ENCODE measurements at regions not wholly inside any gene's neighbourhood (a gene's known extent, or its start where the extent isn't known, plus 50 kb on each side); places are given as distances from the start of the nearest gene placed in this dataset.

DNA sequence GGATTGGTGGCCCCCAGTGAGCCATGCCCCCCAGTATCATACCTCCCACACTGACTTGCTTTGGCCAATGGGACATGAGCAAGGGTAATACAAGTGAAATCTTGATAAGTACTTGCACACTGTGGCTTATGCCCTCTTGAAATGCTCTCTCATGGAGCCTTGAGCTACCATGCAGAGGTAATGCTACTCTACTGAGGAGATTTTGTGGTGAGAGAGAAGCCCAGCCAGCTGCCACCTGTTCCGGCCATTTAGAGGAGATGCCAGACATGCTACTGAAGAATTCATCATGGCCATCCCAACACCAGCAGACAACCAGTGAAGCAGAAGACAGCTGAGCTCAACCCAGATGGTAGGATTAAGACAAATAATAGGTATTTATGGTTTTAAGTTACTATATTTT, 299.5 kb downstream of the MEF2C start:
- no peak overlapping the region for H3K9ac ChIP-seq (ENCODE audit: low read length)
- H3K9me3 ChIP-seq (ENCODE audit: control insufficient read depth in 1 of 2, insufficient read depth in 1 of 2, low read depth in 1 of 2, low read length in 2 of 2), result no peaks in the 10 kb centered on the region
- intact Hi-C loops (cut with micrococcal nuclease), result no loop called here
- H3K4me2 ChIP-seq (ENCODE audit: low read length), result no peak overlapping the region
- H3K79me2 ChIP-seq (ENCODE audit: insufficient read depth, low read length), result no peaks in the 10 kb centered on the region
- no peaks in the 10 kb centered on the region for H3K4me1 ChIP-seq (ENCODE audit: control insufficient read depth in 1 of 2, insufficient read depth in 2 of 2, low read length in 2 of 2)
- no peaks in the 10 kb centered on the region for H3K27me3 ChIP-seq (ENCODE audit: insufficient read depth, low read length)
- H4K20me1 ChIP-seq (ENCODE audit: insufficient read depth), result no peaks in the 10 kb centered on the region
- H3K4me3 ChIP-seq (replicated peaks in 1 of 2; ENCODE audit: low read depth in 1 of 2, low read length in 2 of 2), result no peak overlapping the region
- no peaks in the 10 kb centered on the region for H3K36me3 ChIP-seq (ENCODE audit: control insufficient read depth in 1 of 2, insufficient read depth in 2 of 2, low read length in 2 of 2)
- H3K27ac ChIP-seq (ENCODE audit: low read depth, low read length), result no peak overlapping the region
- no peak overlapping the region for H2AFZ ChIP-seq (ENCODE audit: low read depth, low read length, poor library complexity, severe bottlenecking)
- H3K9me2 ChIP-seq (ENCODE audit: insufficient read depth), result no peaks in the 10 kb centered on the region
- TF ChIP-seq POLR2AphosphoS5 (IDR thresholded peaks at IDR 0.05; ENCODE audit: low read depth, low read length), result no peak
- TF ChIP-seq, protein P1, sequence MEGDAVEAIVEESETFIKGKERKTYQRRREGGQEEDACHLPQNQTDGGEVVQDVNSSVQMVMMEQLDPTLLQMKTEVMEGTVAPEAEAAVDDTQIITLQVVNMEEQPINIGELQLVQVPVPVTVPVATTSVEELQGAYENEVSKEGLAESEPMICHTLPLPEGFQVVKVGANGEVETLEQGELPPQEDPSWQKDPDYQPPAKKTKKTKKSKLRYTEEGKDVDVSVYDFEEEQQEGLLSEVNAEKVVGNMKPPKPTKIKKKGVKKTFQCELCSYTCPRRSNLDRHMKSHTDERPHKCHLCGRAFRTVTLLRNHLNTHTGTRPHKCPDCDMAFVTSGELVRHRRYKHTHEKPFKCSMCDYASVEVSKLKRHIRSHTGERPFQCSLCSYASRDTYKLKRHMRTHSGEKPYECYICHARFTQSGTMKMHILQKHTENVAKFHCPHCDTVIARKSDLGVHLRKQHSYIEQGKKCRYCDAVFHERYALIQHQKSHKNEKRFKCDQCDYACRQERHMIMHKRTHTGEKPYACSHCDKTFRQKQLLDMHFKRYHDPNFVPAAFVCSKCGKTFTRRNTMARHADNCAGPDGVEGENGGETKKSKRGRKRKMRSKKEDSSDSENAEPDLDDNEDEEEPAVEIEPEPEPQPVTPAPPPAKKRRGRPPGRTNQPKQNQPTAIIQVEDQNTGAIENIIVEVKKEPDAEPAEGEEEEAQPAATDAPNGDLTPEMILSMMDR (IDR thresholded peaks at IDR 0.05 in 2 of 3, conservative IDR thresholded peaks at IDR 0.05 in 1 of 3; ENCODE audit: borderline replicate concordance in 1 of 3, insufficient read depth in 1 of 3, low read depth in 2 of 3, low read length in 2 of 3), result no peak
- TF ChIP-seq, protein P2, sequence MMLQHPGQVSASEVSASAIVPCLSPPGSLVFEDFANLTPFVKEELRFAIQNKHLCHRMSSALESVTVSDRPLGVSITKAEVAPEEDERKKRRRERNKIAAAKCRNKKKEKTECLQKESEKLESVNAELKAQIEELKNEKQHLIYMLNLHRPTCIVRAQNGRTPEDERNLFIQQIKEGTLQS (IDR thresholded peaks at IDR 0.05), result no peak
- POLR2A ChIA-PET, result no interaction called here
- RAD21 ChIA-PET (ENCODE audit: low non-redundant PET in 1 of 2, low total read pairs in 2 of 2, uncharacterized antibody in 2 of 2, unreplicated experiment in 2 of 2), result no interaction called here
- CTCF ChIA-PET, result no interaction called here
- no peak for DNase-seq (ENCODE audit: low read depth, low spot score)
- BruUV-seq (replicated peaks), result no TSS peak
- no peak for ATAC-seq

DNA sequence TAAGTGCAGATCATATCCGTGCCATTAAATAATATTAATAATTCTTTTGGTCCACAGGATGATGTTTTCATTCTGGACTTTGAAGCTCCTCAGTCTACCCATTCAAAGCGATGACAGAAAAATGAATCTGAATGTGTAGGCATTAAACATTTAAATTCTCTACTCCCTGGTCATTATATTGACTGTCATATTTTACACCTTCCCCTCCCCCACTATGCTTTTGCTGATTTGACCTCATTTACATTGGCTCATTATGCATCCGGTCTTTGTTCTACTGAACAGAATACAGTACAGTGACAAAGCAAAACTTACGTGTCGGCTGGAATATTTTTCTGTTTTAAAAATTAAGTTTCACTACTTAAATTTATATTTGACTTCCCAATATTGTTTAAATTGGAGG, 289.7 kb upstream of the TMEM161B start:
- no peaks in the 10 kb centered on the region for H3K4me1 ChIP-seq (ENCODE audit: control insufficient read depth in 1 of 2, insufficient read depth in 2 of 2, low read length in 2 of 2)
- H3K9ac ChIP-seq (ENCODE audit: low read length), result no peak overlapping the region
- intact Hi-C loops (cut with micrococcal nuclease), result no loop called here
- H3K27me3 ChIP-seq (ENCODE audit: insufficient read depth, low read length), result no peaks in the 10 kb centered on the region
- no peaks in the 10 kb centered on the region for H3K9me3 ChIP-seq (ENCODE audit: control insufficient read depth in 1 of 2, insufficient read depth in 1 of 2, low read depth in 1 of 2, low read length in 2 of 2)
- TF ChIP-seq RAD21 (IDR thresholded peaks at IDR 0.05; ENCODE audit: low read depth) (no peak), ZFX (IDR thresholded peaks at IDR 0.05) (no peak), YY1 (IDR thresholded peaks at IDR 0.05; ENCODE audit: extremely low read depth, insufficient replicate concordance, low read depth, low read length) (no peak), SP1 (IDR thresholded peaks at IDR 0.05; ENCODE audit: low read depth) (no peak), SRF (IDR thresholded peaks at IDR 0.05; ENCODE audit: low read depth) (no peak), CEBPB (IDR thresholded peaks at IDR 0.05; ENCODE audit: low read depth) (no peak), EGR1 (IDR thresholded peaks at IDR 0.05; ENCODE audit: low read depth) (no peak), POLR2A (IDR thresholded peaks at IDR 0.05; ENCODE audit: borderline replicate concordance, extremely low read depth, insufficient read depth, insufficient read length) (no peak), ELF1 (IDR thresholded peaks at IDR 0.05; ENCODE audit: borderline replicate concordance, low read depth) (no peak), EZH2phosphoT487 (IDR thresholded peaks at IDR 0.05; ENCODE audit: borderline replicate concordance) (no peak)
- TF ChIP-seq, protein P2 (IDR thresholded peaks at IDR 0.05), result no peak
- TF ChIP-seq, protein P3, sequence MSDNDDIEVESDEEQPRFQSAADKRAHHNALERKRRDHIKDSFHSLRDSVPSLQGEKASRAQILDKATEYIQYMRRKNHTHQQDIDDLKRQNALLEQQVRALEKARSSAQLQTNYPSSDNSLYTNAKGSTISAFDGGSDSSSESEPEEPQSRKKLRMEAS (IDR thresholded peaks at IDR 0.05), result no peak
- TF ChIP-seq, protein P4, sequence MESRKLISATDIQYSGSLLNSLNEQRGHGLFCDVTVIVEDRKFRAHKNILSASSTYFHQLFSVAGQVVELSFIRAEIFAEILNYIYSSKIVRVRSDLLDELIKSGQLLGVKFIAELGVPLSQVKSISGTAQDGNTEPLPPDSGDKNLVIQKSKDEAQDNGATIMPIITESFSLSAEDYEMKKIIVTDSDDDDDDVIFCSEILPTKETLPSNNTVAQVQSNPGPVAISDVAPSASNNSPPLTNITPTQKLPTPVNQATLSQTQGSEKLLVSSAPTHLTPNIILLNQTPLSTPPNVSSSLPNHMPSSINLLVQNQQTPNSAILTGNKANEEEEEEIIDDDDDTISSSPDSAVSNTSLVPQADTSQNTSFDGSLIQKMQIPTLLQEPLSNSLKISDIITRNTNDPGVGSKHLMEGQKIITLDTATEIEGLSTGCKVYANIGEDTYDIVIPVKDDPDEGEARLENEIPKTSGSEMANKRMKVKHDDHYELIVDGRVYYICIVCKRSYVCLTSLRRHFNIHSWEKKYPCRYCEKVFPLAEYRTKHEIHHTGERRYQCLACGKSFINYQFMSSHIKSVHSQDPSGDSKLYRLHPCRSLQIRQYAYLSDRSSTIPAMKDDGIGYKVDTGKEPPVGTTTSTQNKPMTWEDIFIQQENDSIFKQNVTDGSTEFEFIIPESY (IDR thresholded peaks at IDR 0.05; ENCODE audit: extremely low read depth, insufficient replicate concordance, low read length), result no peak
- H3K36me3 ChIP-seq (ENCODE audit: control insufficient read depth in 1 of 2, insufficient read depth in 2 of 2, low read length in 2 of 2), result no peaks in the 10 kb centered on the region
- ChIA-PET RAD21 (ENCODE audit: low non-redundant PET in 1 of 2, low total read pairs in 2 of 2, uncharacterized antibody in 2 of 2, unreplicated experiment in 2 of 2) (no interaction called here), POLR2A (no interaction called here), CTCF (no interaction called here)
- H2AFZ ChIP-seq (ENCODE audit: low read depth, low read length, poor library complexity, severe bottlenecking), result no peak overlapping the region
- no peaks in the 10 kb centered on the region for H3K9me2 ChIP-seq (ENCODE audit: insufficient read depth)
- no TSS peak for BruUV-seq (replicated peaks)
- no peaks in the 10 kb centered on the region for H3K79me2 ChIP-seq (ENCODE audit: insufficient read depth, low read length)
- H3K27ac ChIP-seq (ENCODE audit: low read depth, low read length), result no peak overlapping the region
- no peaks in the 10 kb centered on the region for H4K20me1 ChIP-seq (ENCODE audit: insufficient read depth)
- H3K4me2 ChIP-seq (ENCODE audit: low read length), result no peak overlapping the region
- no peak for DNase-seq (ENCODE audit: low read depth, low spot score)
- no peak overlapping the region for H3K4me3 ChIP-seq (replicated peaks in 1 of 2; ENCODE audit: low read depth in 1 of 2, low read length in 2 of 2)
- ATAC-seq, result no peak
